Osteoblast (primary cell): ENCODE measurements at regions not wholly inside any gene's neighbourhood (a gene's known extent, or its start where the extent isn't known, plus 50 kb on each side); places are given as distances from the start of the nearest gene placed in this dataset.

Experiments
- DNase-seq: peaks from one replicate; pipeline ENCODE4 v3.0.0; 2011; ENCODE audit warnings: low spot score, mixed read lengths; ENCODE audit not compliant: insufficient read length; ENCODE audit errors: missing footprints
- H2AFZ ChIP-seq: 2 replicates; pipeline ENCODE4 v1.6.0; 2011; ENCODE audit warnings: mild to moderate bottlenecking, low read length
- H3K27ac ChIP-seq: 2 replicates; pipeline ENCODE4 v1.5.1; 2011; ENCODE audit warnings: mild to moderate bottlenecking, low read depth, low read length, moderate library complexity
- H3K27me3 ChIP-seq: 2 replicates; pipeline ENCODE4 v1.6.0; 2012; ENCODE audit warnings: mild to moderate bottlenecking, control low read depth, inconsistent platforms, low read length, moderate library complexity; ENCODE audit not compliant: insufficient read depth
- H3K36me3 ChIP-seq: 2 replicates; pipeline ENCODE4 v1.5.1; 2011; ENCODE audit warnings: mild to moderate bottlenecking, low read length, control low read depth, moderate library complexity; ENCODE audit not compliant: insufficient read depth
- H3K4me1 ChIP-seq: 2 replicates; pipeline ENCODE4 v1.5.1; 2011; ENCODE audit warnings: mild to moderate bottlenecking, low read length, control low read depth, moderate library complexity; ENCODE audit not compliant: insufficient read depth
- H3K4me2 ChIP-seq: 2 replicates; pipeline ENCODE4 v1.6.0; 2011; ENCODE audit warnings: mild to moderate bottlenecking, low read length; ENCODE audit not compliant: insufficient read depth
- H3K4me3 ChIP-seq: fragments of 200-600 bp; sonication (generic); 3 replicates; pipeline ENCODE4 v1.5.1; 2012; ENCODE audit warnings: mild to moderate bottlenecking, low read length, inconsistent platforms; ENCODE audit not compliant: insufficient read depth
- H3K79me2 ChIP-seq: 2 replicates; pipeline ENCODE4 v1.6.0; 2012; ENCODE audit warnings: mild to moderate bottlenecking, low read length, control low read depth, inconsistent platforms; ENCODE audit not compliant: insufficient read depth
- H3K9me3 ChIP-seq: 2 replicates; pipeline ENCODE4 v1.5.1; 2011; ENCODE audit warnings: low read depth, low read length, control low read depth
- H4K20me1 ChIP-seq: 2 replicates; pipeline ENCODE4 v1.6.0; 2012; ENCODE audit warnings: mild to moderate bottlenecking, low read length, control low read depth; ENCODE audit not compliant: insufficient read depth
- TF ChIP-seq, protein P1 (sequence below): IDR thresholded peaks from 2 replicates; pipeline ENCODE4 v1.5.1; 2011; ENCODE audit warnings: mild to moderate bottlenecking, low read depth, low read length, moderate library complexity; ENCODE audit errors: extremely low read depth

DNA sequence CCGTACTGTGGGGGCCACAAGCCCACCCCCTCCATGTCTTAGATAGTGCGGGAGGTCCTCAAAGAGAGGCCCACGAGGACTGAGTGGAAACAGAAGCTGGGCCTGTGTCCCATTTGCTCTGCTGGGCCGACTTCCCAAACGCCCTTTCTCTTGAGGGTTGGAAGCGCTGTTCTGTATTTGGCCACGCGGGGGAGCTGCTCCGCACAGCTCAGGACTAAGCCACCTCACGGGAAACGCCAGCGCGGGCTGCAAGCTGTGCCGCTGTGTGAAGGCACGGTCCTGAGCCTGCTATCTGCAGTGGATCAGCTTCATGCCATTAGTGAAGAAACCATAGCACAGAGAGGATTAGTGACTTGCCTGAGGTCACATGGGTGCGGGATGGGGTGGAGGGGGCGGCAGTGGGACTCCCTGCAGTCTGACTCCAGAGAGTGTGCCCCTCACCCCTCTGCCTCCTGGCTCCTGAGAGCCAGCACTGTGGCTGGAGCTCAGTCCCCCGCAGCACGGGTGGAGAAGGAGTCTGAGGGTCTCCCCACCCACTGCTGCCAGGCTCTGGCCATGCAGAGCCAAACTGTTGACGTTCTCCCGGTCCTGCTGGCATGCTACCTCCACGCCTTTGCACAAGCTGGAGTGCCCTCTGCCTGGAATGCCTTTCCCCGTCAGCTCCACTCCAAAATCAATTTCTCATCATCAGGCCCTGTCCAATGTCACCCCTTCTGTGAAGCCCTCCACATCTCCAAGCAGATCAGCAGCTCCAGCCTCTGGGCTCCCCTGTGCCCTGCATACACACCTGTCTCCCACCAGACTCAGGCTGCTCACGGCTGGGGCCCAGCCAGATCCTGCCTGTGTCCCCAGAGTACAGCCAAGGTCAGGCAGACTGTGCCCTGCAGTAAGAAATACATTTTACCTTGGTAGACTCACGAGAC, 51.5 kb upstream of the LRRC32 start:
- H3K4me3 ChIP-seq = peak overlapping the region; percentile 35
- no peaks in the 10 kb centered on the region for H3K36me3 ChIP-seq
- TF ChIP-seq, protein P1, sequence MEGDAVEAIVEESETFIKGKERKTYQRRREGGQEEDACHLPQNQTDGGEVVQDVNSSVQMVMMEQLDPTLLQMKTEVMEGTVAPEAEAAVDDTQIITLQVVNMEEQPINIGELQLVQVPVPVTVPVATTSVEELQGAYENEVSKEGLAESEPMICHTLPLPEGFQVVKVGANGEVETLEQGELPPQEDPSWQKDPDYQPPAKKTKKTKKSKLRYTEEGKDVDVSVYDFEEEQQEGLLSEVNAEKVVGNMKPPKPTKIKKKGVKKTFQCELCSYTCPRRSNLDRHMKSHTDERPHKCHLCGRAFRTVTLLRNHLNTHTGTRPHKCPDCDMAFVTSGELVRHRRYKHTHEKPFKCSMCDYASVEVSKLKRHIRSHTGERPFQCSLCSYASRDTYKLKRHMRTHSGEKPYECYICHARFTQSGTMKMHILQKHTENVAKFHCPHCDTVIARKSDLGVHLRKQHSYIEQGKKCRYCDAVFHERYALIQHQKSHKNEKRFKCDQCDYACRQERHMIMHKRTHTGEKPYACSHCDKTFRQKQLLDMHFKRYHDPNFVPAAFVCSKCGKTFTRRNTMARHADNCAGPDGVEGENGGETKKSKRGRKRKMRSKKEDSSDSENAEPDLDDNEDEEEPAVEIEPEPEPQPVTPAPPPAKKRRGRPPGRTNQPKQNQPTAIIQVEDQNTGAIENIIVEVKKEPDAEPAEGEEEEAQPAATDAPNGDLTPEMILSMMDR = peak; percentile 92
- no peak overlapping the region for H3K27ac ChIP-seq
- H4K20me1 ChIP-seq = no peaks in the 10 kb centered on the region
- no peaks in the 10 kb centered on the region for H3K9me3 ChIP-seq
- H2AFZ ChIP-seq = peak overlapping the region; percentile 84
- H3K27me3 ChIP-seq = peaks cover 34% of the 10 kb centered on the region
- H3K4me2 ChIP-seq = peak overlapping the region; percentile 60
- no peaks in the 10 kb centered on the region for H3K4me1 ChIP-seq
- no peaks in the 10 kb centered on the region for H3K79me2 ChIP-seq
- peak; percentile 91 for DNase-seq

DNA sequence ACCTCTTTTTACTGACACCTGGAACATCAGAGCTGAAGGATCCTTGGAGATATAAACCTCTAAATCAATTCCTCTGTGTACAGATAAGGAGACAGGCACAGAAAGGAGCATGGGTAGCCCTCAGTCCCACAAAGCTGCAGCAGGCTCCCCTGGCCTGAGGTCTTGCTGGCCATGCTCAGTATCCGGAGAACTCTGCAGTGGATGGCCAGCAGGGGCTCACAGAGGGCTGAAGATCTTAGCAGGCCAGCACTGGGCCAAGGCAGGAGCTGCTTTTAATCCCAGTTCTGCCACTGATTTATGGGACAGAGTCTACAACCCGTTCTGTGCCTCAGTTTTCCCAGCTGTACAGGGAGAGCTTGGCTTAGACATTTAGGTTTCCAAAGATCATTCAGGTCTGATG, 52.6 kb upstream of the LRRC32 start:
- Histone ChIP-seq H3K9me3 (no peaks in the 10 kb centered on the region), H4K20me1 (no peaks in the 10 kb centered on the region), H3K27ac (no peak overlapping the region), H3K79me2 (no peaks in the 10 kb centered on the region), H2AFZ (no peak overlapping the region), H3K36me3 (no peaks in the 10 kb centered on the region), H3K27me3 (peaks cover 45% of the 10 kb centered on the region), H3K4me1 (no peaks in the 10 kb centered on the region), H3K4me2 (no peak overlapping the region), H3K4me3 (no peak overlapping the region)
- TF ChIP-seq, protein P1 = no peak
- no peak for DNase-seq

DNA sequence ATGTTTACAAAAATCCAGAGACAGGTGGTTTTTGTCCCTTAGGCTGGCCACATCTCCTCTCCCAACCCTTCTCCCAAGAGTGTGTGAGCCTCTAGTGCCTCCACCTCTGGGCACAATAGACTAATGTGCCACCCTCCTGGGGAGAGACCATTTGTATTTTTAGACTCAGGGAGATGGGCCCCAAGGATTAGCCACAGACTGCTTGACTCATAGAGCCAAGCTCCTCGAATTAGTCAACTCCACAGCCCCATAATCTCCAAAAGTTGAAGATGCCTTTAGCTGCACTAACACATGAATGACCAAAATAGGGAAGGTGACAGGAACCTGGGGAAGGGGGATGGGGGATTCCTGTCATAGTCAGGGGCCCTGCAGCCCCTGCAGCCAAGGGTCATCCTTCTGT, 53.0 kb upstream of the LRRC32 start:
- TF ChIP-seq, protein P1 = no peak
- no peak overlapping the region for H3K4me2 ChIP-seq
- no peaks in the 10 kb centered on the region for H3K79me2 ChIP-seq
- no peaks in the 10 kb centered on the region for H3K36me3 ChIP-seq
- no peak overlapping the region for H2AFZ ChIP-seq
- H4K20me1 ChIP-seq = no peaks in the 10 kb centered on the region
- DNase-seq = no peak
- no peak overlapping the region for H3K4me3 ChIP-seq
- H3K4me1 ChIP-seq = no peaks in the 10 kb centered on the region
- no peak overlapping the region for H3K27ac ChIP-seq
- no peaks in the 10 kb centered on the region for H3K9me3 ChIP-seq
- H3K27me3 ChIP-seq = peaks cover 49% of the 10 kb centered on the region

DNA sequence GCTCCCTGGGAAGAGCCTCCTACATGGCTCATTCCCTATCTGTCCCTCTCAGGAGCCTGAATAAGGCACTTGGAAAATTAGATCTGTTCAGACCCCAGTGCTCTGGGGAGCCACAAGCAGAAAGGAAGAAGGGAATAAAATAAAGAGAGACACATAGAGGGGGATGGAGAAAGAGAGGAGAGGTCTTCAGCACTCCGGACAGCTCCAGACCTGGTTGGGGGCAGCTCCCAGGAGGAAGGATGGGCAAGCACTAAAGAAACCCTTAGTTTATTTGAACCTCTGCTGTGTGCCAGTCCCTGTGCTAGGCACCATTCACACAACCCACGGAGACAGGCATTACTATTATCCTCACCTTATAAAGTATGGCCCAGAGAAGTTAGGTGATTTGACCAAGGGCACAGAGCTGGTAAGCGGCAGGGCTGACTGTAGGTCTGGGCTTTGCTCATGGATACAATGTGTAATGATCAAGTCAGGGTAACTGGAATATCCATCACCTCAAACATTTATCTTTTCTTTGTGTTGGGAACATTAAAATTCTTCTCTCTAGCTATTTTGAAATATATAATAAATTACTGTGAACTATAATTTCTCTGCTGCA, 53.7 kb upstream of the LRRC32 start:
- no peak overlapping the region for H3K4me3 ChIP-seq
- no peak overlapping the region for H2AFZ ChIP-seq
- no peaks in the 10 kb centered on the region for H3K9me3 ChIP-seq
- no peak for DNase-seq
- H3K27ac ChIP-seq = no peak overlapping the region
- no peaks in the 10 kb centered on the region for H4K20me1 ChIP-seq
- H3K36me3 ChIP-seq = no peaks in the 10 kb centered on the region
- H3K4me2 ChIP-seq = no peak overlapping the region
- peaks cover 55% of the 10 kb centered on the region for H3K27me3 ChIP-seq
- H3K79me2 ChIP-seq = no peaks in the 10 kb centered on the region
- TF ChIP-seq, protein P1 = no peak
- no peaks in the 10 kb centered on the region for H3K4me1 ChIP-seq
